Spinal cord (tissue), 9 donors: ENCODE measurements at regions not wholly inside any gene's neighbourhood (a gene's known extent, or its start where the extent isn't known, plus 50 kb on each side); places are given as distances from the start of the nearest gene placed in this dataset.

Experiments used
- DNase-seq, 6 donors: peaks; one replicate each; pipeline versions ENCODE4 v3.0.0 to v3.0.0-alpha.2; 2013 to 2015; ENCODE audit warnings: low spot score in 6 of 6, low read depth in 4 of 6
- H3K27ac ChIP-seq: one replicate; pipeline ENCODE4 v1.5.1; 2013; ENCODE audit warnings: low read depth, low read length, control low read depth
- H3K27me3 ChIP-seq: one replicate; pipeline ENCODE4 v1.6.1; 2013; ENCODE audit warnings: low read length; ENCODE audit not compliant: control insufficient read depth, insufficient read depth
- H3K36me3 ChIP-seq: one replicate; pipeline ENCODE4 v1.6.1; 2013; ENCODE audit warnings: low read length; ENCODE audit not compliant: control insufficient read depth, insufficient read depth
- H3K4me1 ChIP-seq: one replicate; pipeline ENCODE4 v1.6.1; 2013; ENCODE audit warnings: low read length; ENCODE audit not compliant: control insufficient read depth, insufficient read depth
- H3K4me3 ChIP-seq: one replicate; pipeline ENCODE4 v1.5.1; 2013; ENCODE audit warnings: low read depth, low read length, control low read depth
- H3K9me3 ChIP-seq: one replicate; pipeline ENCODE4 v1.6.1; 2013; ENCODE audit warnings: low read length; ENCODE audit not compliant: control insufficient read depth, insufficient read depth
- WGBS: methylation state at CpG from one replicate; pipeline ENCODE4 v1.1.5; 2013; ENCODE audit warnings: missing lambda C conversion rate; ENCODE audit not compliant: insufficient coverage; 5-methylcytosine and 5-hydroxymethylcytosine counted together
- donor health status: healthy.

- Histone ChIP-seq H3K27me3 (no peaks in the 10 kb centered on the region), H3K36me3 (no peaks in the 10 kb centered on the region), H3K4me3 (no peak overlapping the region), H3K9me3 (no peaks in the 10 kb centered on the region), H3K27ac (no peak overlapping the region), H3K4me1 (no peaks in the 10 kb centered on the region)
- DNase-seq = no peak
- 90% methylated on average over 5 of the region's 6 CpGs for WGBS
These were observed 557.0 kb downstream of the SLC6A15 start for GRCh38 chr12:84355561-84355960.

- Histone ChIP-seq H3K4me1 (no peaks in the 10 kb centered on the region), H3K27me3 (no peaks in the 10 kb centered on the region), H3K4me3 (no peak overlapping the region), H3K36me3 (no peaks in the 10 kb centered on the region), H3K9me3 (peaks cover 2% of the 10 kb centered on the region), H3K27ac (no peak overlapping the region)
- 95% methylated on average over 2 of the region's 2 CpGs for WGBS
- no peak for DNase-seq
These were observed 564.0 kb downstream of the SLC6A15 start for GRCh38 chr12:84348582-84348981.

GRCh38 chr12:84341467-84342193, 571.0 kb downstream of the SLC6A15 start:
- Histone ChIP-seq H3K9me3 (peaks cover 2% of the 10 kb centered on the region), H3K4me1 (no peaks in the 10 kb centered on the region), H3K27ac (no peak overlapping the region), H3K27me3 (no peaks in the 10 kb centered on the region), H3K36me3 (no peaks in the 10 kb centered on the region), H3K4me3 (no peak overlapping the region)
- no CpG with 5 or more reads among the region's 1 CpG for WGBS
- no peak for DNase-seq

- H3K9me3 ChIP-seq = no peaks in the 10 kb centered on the region
- no peak overlapping the region for H3K27ac ChIP-seq
- H3K4me1 ChIP-seq = no peaks in the 10 kb centered on the region
- H3K4me3 ChIP-seq = no peak overlapping the region
- no peak for DNase-seq
- H3K36me3 ChIP-seq = no peaks in the 10 kb centered on the region
- no CpG with 5 or more reads among the region's 1 CpG for WGBS
- H3K27me3 ChIP-seq = no peaks in the 10 kb centered on the region
These were observed 576.4 kb downstream of the SLC6A15 start for GRCh38 chr12:84336231-84336630.

- H3K36me3 ChIP-seq = no peaks in the 10 kb centered on the region
- no peaks in the 10 kb centered on the region for H3K4me1 ChIP-seq
- DNase-seq = peak in 3 of 6 donors; percentile 2 to 85 (median 9)
- H3K4me3 ChIP-seq = no peak overlapping the region
- H3K27ac ChIP-seq = no peak overlapping the region
- H3K9me3 ChIP-seq = no peaks in the 10 kb centered on the region
- WGBS = 20% methylated on average over 1 of the region's 2 CpGs
- no peaks in the 10 kb centered on the region for H3K27me3 ChIP-seq
These were observed 582.7 kb downstream of the SLC6A15 start for GRCh38 chr12:84329938-84330337.

- H3K4me3 ChIP-seq = no peak overlapping the region
- peak in 1 of 6 donors; percentile 10 for DNase-seq
- no peaks in the 10 kb centered on the region for H3K36me3 ChIP-seq
- no peaks in the 10 kb centered on the region for H3K27me3 ChIP-seq
- no CpG with 5 or more reads among the region's 1 CpG for WGBS
- H3K4me1 ChIP-seq = no peaks in the 10 kb centered on the region
- no peak overlapping the region for H3K27ac ChIP-seq
- no peaks in the 10 kb centered on the region for H3K9me3 ChIP-seq
These were observed 596.7 kb downstream of the SLC6A15 start for GRCh38 chr12:84315926-84316325.

GRCh38 chr12:84313323-84313675, 599.3 kb downstream of the SLC6A15 start:
- no peak overlapping the region for H3K4me3 ChIP-seq
- DNase-seq = no peak
- no peaks in the 10 kb centered on the region for H3K4me1 ChIP-seq
- no peaks in the 10 kb centered on the region for H3K36me3 ChIP-seq
- H3K27me3 ChIP-seq = no peaks in the 10 kb centered on the region
- no peak overlapping the region for H3K27ac ChIP-seq
- H3K9me3 ChIP-seq = no peaks in the 10 kb centered on the region

GRCh38 chr12:84308211-84308610, 604.4 kb downstream of the SLC6A15 start:
- H3K27ac ChIP-seq = no peak overlapping the region
- no peak overlapping the region for H3K4me3 ChIP-seq
- DNase-seq = peak in 2 of 6 donors; percentile 18 to 53
- H3K9me3 ChIP-seq = no peaks in the 10 kb centered on the region
- H3K27me3 ChIP-seq = no peaks in the 10 kb centered on the region
- WGBS = 100% methylated on average over 1 of the region's 1 CpG
- H3K36me3 ChIP-seq = no peaks in the 10 kb centered on the region
- no peaks in the 10 kb centered on the region for H3K4me1 ChIP-seq

- Histone ChIP-seq H3K4me3 (no peak overlapping the region), H3K9me3 (no peaks in the 10 kb centered on the region), H3K27me3 (no peaks in the 10 kb centered on the region), H3K36me3 (no peaks in the 10 kb centered on the region), H3K27ac (no peak overlapping the region), H3K4me1 (no peaks in the 10 kb centered on the region)
- peak in 2 of 6 donors; percentile 1 to 4 for DNase-seq
- 37% methylated on average over 3 of the region's 3 CpGs for WGBS
These were observed 607.5 kb downstream of the SLC6A15 start for GRCh38 chr12:84305144-84305543.

GRCh38 chr12:84294246-84294645, 618.4 kb downstream of the SLC6A15 start:
- no peaks in the 10 kb centered on the region for H3K27me3 ChIP-seq
- WGBS = no CpG with 5 or more reads among the region's 2 CpGs
- no peak for DNase-seq

More at GRCh38 chr12:84294246-84294645, 618.4 kb downstream of the SLC6A15 start:
- H3K4me3 ChIP-seq = no peak overlapping the region
- H3K27ac ChIP-seq = no peak overlapping the region
- no peaks in the 10 kb centered on the region for H3K9me3 ChIP-seq
- no peaks in the 10 kb centered on the region for H3K36me3 ChIP-seq
- no peaks in the 10 kb centered on the region for H3K4me1 ChIP-seq
